BLaER1 (cell line): ENCODE measurements at regions not wholly inside any gene's neighbourhood (a gene's known extent, or its start where the extent isn't known, plus 50 kb on each side); places are given as distances from the start of the nearest gene placed in this dataset.
"Not testable (repeated sequence)": the region's sequence is repeated elsewhere in the genome, so short reads cannot be mapped to it uniquely, and the experiment has no call there.

ENCODE experiments used
- H3K27ac ChIP-seq: shearing (Covaris generic); formaldehyde crosslinking; 2 replicates; pipeline ENCODE4 v1.8.1; 2022
- H3K27me3 ChIP-seq: shearing (Covaris generic); formaldehyde crosslinking; 2 replicates; pipeline ENCODE4 v1.8.1; 2022
- H3K36me3 ChIP-seq: shearing (Covaris generic); formaldehyde crosslinking; 2 replicates; pipeline ENCODE4 v1.8.1; 2022
- H3K4me1 ChIP-seq: shearing (Covaris generic); formaldehyde crosslinking; 2 replicates; pipeline ENCODE4 v1.8.1; 2022
- H3K4me2 ChIP-seq: shearing (Covaris generic); formaldehyde crosslinking; 2 replicates; pipeline ENCODE4 v1.8.1; 2022
- H3K4me3 ChIP-seq: shearing (Covaris generic); formaldehyde crosslinking; 2 replicates; pipeline ENCODE4 v1.8.1; 2022
- H3K9ac ChIP-seq: shearing (Covaris generic); formaldehyde crosslinking; 2 replicates; pipeline ENCODE4 v1.8.1; 2022
- H3K9me3 ChIP-seq: shearing (Covaris generic); formaldehyde crosslinking; 2 replicates; pipeline ENCODE4 v1.8.1; 2022
- H4K20me1 ChIP-seq: shearing (Covaris generic); formaldehyde crosslinking; 2 replicates; pipeline ENCODE4 v1.8.1; 2022
- Cebpa-rat ChIP-seq: shearing (Covaris generic); IDR thresholded peaks from 2 replicates; pipeline ENCODE4 v1.8.1; 2022

- no peaks in the 10 kb centered on the region for H3K9me3 ChIP-seq
- H3K9ac ChIP-seq, result no peak overlapping the region
- H3K4me1 ChIP-seq, result no peaks in the 10 kb centered on the region
- no peak overlapping the region for H3K4me2 ChIP-seq
- H4K20me1 ChIP-seq, result no peaks in the 10 kb centered on the region
- no peak for TF ChIP-seq Cebpa-rat
- no peaks in the 10 kb centered on the region for H3K27me3 ChIP-seq
- no peak overlapping the region for H3K27ac ChIP-seq
- no peak overlapping the region for H3K4me3 ChIP-seq
- no peaks in the 10 kb centered on the region for H3K36me3 ChIP-seq
Observed at GRCh38 chr6:141394125-141394536, 738.6 kb upstream of the GJE1 start.

GRCh38 chr6:141393405-141394124 is 739.2 kb upstream of the GJE1 start:
- Histone ChIP-seq H3K27ac (no peak overlapping the region), H3K4me2 (no peak overlapping the region), H3K9ac (no peak overlapping the region), H4K20me1 (no peaks in the 10 kb centered on the region), H3K36me3 (no peaks in the 10 kb centered on the region), H3K4me3 (no peak overlapping the region), H3K27me3 (no peaks in the 10 kb centered on the region), H3K4me1 (no peaks in the 10 kb centered on the region), H3K9me3 (no peaks in the 10 kb centered on the region)
- TF ChIP-seq Cebpa-rat, result no peak

GRCh38 chr6:141391135-141391534 is 741.6 kb upstream of the GJE1 start:
- H3K4me1 ChIP-seq, H3K9ac ChIP-seq, H3K27ac ChIP-seq, H3K4me3 ChIP-seq, H3K27me3 ChIP-seq, H3K4me2 ChIP-seq, H4K20me1 ChIP-seq, H3K9me3 ChIP-seq, H3K36me3 ChIP-seq: not testable (repeated sequence)

- Histone ChIP-seq H3K4me1 (no peaks in the 10 kb centered on the region), H3K27ac (no peak overlapping the region), H3K27me3 (no peaks in the 10 kb centered on the region), H3K4me3 (no peak overlapping the region), H3K9ac (no peak overlapping the region), H4K20me1 (no peaks in the 10 kb centered on the region), H3K9me3 (no peaks in the 10 kb centered on the region), H3K36me3 (no peaks in the 10 kb centered on the region), H3K4me2 (no peak overlapping the region)
- TF ChIP-seq Cebpa-rat, result no peak
Observed at GRCh38 chr6:141388666-141389065, 744.1 kb upstream of the GJE1 start.

- Histone ChIP-seq H3K36me3 (no peaks in the 10 kb centered on the region), H4K20me1 (no peaks in the 10 kb centered on the region), H3K4me1 (no peaks in the 10 kb centered on the region), H3K9ac (no peak overlapping the region), H3K4me3 (no peak overlapping the region), H3K27me3 (no peaks in the 10 kb centered on the region), H3K27ac (no peak overlapping the region), H3K9me3 (no peaks in the 10 kb centered on the region), H3K4me2 (no peak overlapping the region)
- TF ChIP-seq Cebpa-rat, result no peak
Observed at GRCh38 chr6:141370438-141370837, 762.3 kb upstream of the GJE1 start.

GRCh38 chr6:141366796-141367195 is 765.9 kb upstream of the GJE1 start:
- not testable (repeated sequence) for H4K20me1 ChIP-seq, H3K4me2 ChIP-seq, H3K27ac ChIP-seq, H3K4me3 ChIP-seq, H3K36me3 ChIP-seq, H3K27me3 ChIP-seq, H3K4me1 ChIP-seq, H3K9me3 ChIP-seq, H3K9ac ChIP-seq

GRCh38 chr6:141364694-141365093 is 768.0 kb upstream of the GJE1 start:
- Histone ChIP-seq H3K9me3 (no peaks in the 10 kb centered on the region), H3K27me3 (no peaks in the 10 kb centered on the region), H3K4me2 (no peak overlapping the region), H3K4me1 (no peaks in the 10 kb centered on the region), H3K27ac (no peak overlapping the region), H3K36me3 (no peaks in the 10 kb centered on the region), H4K20me1 (no peaks in the 10 kb centered on the region), H3K9ac (no peak overlapping the region), H3K4me3 (no peak overlapping the region)
- TF ChIP-seq Cebpa-rat, result no peak

GRCh38 chr6:141364232-141364631 is 768.5 kb upstream of the GJE1 start:
- Histone ChIP-seq H3K9me3 (no peaks in the 10 kb centered on the region), H3K9ac (no peak overlapping the region), H3K36me3 (no peaks in the 10 kb centered on the region), H3K4me1 (no peaks in the 10 kb centered on the region), H3K27me3 (no peaks in the 10 kb centered on the region), H4K20me1 (no peaks in the 10 kb centered on the region), H3K27ac (no peak overlapping the region), H3K4me3 (no peak overlapping the region), H3K4me2 (no peak overlapping the region)
- TF ChIP-seq Cebpa-rat, result no peak

- Histone ChIP-seq H3K4me2 (no peak overlapping the region), H3K4me1 (no peaks in the 10 kb centered on the region), H4K20me1 (no peaks in the 10 kb centered on the region), H3K9me3 (peaks cover 7% of the 10 kb centered on the region), H3K27me3 (no peaks in the 10 kb centered on the region), H3K9ac (no peak overlapping the region), H3K4me3 (no peak overlapping the region), H3K36me3 (no peaks in the 10 kb centered on the region), H3K27ac (no peak overlapping the region)
- no peak for TF ChIP-seq Cebpa-rat
Observed at GRCh38 chr6:141361559-141361958, 771.2 kb upstream of the GJE1 start.

GRCh38 chr6:141359953-141360352 is 772.8 kb upstream of the GJE1 start:
- Histone ChIP-seq H3K27me3 (no peaks in the 10 kb centered on the region), H3K4me1 (no peaks in the 10 kb centered on the region), H3K36me3 (no peaks in the 10 kb centered on the region), H3K27ac (no peak overlapping the region), H4K20me1 (no peaks in the 10 kb centered on the region), H3K9me3 (peaks cover 7% of the 10 kb centered on the region), H3K4me3 (no peak overlapping the region), H3K9ac (no peak overlapping the region), H3K4me2 (no peak overlapping the region)
- no peak for TF ChIP-seq Cebpa-rat
